AG09319 (cell line): ENCODE measurements at regions not wholly inside any gene's neighbourhood (a gene's known extent, or its start where the extent isn't known, plus 50 kb on each side); places are given as distances from the start of the nearest gene placed in this dataset.

ENCODE experiments used
- DNase-seq: peaks from one replicate; pipeline ENCODE4 v3.0.0-alpha.2; 2010; ENCODE audit warnings: low read depth; ENCODE audit errors: extremely low read depth
- TF ChIP-seq, protein P1 (sequence below): IDR thresholded peaks from 2 replicates; pipeline ENCODE4 v1.5.1; 2011; ENCODE audit warnings: low read depth, mild to moderate bottlenecking, inconsistent platforms, low read length, moderate library complexity

DNA sequence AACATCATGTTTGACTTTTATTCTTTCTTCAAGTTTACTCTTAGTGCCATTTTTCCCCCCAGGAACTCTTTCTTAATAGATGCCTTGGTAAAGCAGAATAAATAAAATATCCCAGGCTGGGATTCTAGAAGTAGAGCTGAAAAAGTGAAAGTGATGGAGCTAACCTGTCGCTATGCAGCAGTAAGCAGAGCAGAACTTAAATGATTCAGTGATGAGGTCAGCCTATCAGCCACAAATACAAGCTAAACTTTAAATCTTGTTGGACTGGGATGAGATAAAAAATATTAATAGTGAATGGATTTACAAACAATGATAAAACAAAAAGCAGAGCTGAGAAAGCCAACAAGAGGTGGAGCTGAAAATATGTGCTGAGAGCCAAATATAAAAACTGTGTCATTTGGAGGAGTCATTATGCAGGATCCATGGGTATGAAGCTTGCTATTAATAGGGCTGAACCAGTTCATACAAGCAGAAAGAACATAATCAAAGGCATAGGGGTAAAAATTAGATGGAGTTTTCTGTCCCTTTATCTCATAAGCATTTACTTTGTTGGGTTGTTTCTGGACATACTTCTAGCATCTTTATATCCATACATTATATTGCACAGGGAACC, 877.8 kb downstream of the EPHA7 start:
- TF ChIP-seq, protein P1, sequence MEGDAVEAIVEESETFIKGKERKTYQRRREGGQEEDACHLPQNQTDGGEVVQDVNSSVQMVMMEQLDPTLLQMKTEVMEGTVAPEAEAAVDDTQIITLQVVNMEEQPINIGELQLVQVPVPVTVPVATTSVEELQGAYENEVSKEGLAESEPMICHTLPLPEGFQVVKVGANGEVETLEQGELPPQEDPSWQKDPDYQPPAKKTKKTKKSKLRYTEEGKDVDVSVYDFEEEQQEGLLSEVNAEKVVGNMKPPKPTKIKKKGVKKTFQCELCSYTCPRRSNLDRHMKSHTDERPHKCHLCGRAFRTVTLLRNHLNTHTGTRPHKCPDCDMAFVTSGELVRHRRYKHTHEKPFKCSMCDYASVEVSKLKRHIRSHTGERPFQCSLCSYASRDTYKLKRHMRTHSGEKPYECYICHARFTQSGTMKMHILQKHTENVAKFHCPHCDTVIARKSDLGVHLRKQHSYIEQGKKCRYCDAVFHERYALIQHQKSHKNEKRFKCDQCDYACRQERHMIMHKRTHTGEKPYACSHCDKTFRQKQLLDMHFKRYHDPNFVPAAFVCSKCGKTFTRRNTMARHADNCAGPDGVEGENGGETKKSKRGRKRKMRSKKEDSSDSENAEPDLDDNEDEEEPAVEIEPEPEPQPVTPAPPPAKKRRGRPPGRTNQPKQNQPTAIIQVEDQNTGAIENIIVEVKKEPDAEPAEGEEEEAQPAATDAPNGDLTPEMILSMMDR, result no peak
- no peak for DNase-seq

DNA sequence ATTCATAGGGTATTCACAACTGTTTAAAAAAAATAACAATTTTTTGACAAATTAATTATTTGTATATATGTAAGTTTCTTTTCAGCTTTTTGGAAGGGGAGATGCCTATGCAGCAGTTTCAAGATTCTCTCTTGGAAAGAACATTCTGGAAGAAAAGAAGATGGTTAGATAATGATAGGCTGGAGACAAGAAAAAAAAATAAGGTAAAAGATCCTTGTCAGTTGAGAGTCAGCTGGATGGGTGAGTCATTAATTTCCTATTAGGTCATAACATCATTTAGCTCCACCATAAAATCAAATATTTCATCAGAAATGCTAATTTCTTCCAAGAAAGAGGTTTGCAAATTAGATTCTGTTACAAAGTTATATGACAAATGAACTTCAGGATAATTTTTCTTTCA, 880.4 kb downstream of the EPHA7 start:
- TF ChIP-seq, protein P1, result no peak
- no peak for DNase-seq

DNA sequence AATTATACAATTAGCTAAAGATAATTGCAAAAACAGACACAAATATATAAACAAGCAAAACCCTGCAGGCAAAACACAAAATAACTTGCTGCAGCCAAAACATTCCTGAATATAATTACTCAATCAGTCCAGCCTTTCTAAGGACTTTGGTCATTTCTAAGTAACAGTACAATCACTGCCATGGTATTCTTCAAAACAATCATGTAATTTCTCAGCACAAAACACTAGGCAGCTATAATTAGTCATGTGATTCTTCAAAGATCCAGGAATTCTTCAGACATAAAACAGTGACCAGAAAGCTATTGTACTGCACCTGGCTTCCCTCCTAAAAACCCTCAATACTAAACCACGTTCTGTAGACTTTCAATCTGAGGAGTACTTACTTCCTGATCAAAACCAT, 881.1 kb downstream of the EPHA7 start:
- TF ChIP-seq, protein P1, result no peak
- no peak for DNase-seq

DNA sequence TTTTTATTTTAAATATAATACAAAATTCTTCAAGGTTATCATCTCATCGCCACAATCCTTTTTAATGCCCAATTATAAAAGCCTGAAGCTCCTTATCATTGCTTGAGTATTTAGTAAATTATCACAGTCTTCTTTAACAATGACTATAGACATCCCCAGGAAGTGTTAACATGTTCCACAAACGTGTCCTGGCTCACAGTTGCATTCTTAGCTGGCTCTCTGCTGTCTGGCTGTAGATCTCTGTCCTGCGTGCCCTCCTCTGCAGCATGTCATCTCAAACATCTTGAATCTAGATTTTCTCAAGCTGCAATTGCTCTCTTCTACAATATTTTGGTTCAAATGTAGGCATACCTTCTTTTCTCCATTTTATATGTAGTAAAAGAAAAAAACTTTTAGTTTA, 885.2 kb downstream of the EPHA7 start:
- TF ChIP-seq, protein P1, result no peak
- DNase-seq, result no peak

DNA sequence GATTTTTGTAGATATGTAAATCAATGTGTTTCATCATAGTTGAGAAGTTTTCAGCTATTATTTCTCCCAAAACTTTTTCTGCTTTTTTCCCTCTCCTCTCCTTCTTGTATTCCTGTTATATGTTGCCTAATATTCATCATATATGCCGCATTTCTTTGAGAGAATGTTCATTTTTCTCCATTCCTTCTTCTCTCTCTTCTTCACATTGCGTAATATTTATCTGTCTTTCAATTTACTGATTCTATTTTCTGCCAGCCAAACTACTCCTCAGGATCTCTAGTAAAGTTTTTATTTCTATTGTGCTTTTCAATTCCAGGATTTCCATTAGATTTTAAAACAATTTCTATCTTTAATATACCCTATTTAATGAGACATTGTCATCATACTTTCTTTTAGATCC, 896.8 kb downstream of the EPHA7 start:
- DNase-seq, result no peak
- TF ChIP-seq, protein P1, result no peak

DNA sequence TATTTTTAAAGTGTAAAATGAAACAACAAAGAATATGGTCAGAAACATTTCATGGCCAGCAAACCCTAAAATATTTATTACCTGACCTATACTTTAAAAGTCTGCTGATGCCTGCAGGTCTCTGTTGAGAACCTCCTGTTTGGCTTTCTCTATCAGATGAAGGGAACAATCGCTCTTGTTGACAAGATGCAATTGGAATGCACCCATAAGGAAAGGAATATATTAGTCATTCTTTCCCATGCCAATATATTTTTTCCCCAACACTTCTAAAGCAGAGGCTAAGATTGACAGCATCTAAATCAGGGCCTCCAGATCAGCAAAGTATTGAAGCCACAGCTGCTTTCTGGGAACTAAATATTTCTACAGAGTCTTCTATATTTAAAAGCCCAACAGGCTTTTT, 897.8 kb downstream of the EPHA7 start:
- TF ChIP-seq, protein P1, result no peak
- DNase-seq, result no peak

DNA sequence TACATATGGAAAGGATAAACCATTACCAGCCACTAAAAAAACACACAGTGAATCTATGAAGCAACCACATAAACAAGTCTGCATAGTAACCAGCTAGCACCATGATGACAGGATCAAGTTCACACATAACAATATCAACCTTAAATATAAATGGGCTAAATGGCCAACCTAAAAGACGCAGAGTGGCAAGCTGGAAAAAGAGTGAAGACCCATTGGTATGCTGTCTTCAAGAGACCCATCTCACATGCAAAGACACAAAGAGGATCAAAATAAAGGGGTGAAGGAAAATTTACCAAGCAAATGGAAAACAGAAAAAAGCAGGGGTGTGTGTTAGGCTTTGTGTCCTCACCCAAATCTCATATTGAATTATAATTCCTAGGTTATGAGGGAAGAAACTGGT, 909.2 kb downstream of the EPHA7 start:
- no peak for DNase-seq

More for the DNA sequence above, 909.2 kb downstream of the EPHA7 start:
- TF ChIP-seq, protein P1, result no peak
